GM18505 (cell line): ENCODE measurements at regions not wholly inside any gene's neighbourhood (a gene's known extent, or its start where the extent isn't known, plus 50 kb on each side); places are given as distances from the start of the nearest gene placed in this dataset.

Source experiments
- ATAC-seq: cut with Tn5 transposase; IDR thresholded peaks from one replicate; pipeline ENCODE4 v1.9.1; 2021; ENCODE audit not compliant: unreplicated experiment
- POLR2A ChIP-seq: IDR thresholded peaks from 4 replicates; pipeline ENCODE4 v1.6.1; 2011; ENCODE audit warnings: borderline replicate concordance; ENCODE audit not compliant: insufficient read depth, insufficient read length; ENCODE audit errors: extremely low read depth

DNA sequence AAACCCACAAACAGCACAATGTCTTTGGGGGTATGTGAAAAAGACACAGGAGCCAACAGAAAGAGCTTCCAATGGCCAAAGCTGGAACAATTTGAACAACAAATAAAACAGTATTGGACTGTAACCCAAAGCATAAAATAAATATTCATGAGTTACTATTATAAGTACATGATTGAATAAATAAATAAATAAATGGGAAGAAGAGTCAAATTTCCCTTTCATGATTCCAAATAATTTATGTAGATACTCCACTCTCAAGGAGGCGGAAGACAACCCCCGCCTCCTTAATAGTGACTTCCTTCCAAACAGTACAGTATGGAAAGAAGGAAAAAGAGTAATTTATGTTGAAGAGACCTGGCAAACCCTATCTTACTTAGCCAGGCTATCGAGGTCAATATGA, 124.4 kb upstream of the P2RY1 start:
- TF ChIP-seq POLR2A, result no peak
- ATAC-seq, result no peak

DNA sequence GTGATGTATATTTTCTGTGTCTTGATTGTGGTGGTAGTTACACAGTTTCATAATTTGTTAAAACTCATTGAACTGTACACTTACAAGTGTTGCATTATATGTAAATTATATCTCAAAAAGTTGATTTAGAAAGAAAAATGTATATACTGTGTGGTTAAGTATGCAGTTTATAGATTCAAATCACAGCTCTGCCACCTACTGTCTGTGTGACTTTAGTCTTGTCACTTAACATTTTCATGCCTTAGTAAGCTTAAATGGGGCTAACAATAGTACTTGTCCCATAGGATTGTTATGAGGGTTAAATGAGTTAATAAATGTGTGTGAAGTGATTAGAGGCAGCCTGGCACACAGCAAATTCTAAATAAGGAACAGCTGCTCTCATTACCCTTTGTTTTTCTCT, 120.9 kb upstream of the P2RY1 start:
- TF ChIP-seq POLR2A, result no peak
- no peak for ATAC-seq

DNA sequence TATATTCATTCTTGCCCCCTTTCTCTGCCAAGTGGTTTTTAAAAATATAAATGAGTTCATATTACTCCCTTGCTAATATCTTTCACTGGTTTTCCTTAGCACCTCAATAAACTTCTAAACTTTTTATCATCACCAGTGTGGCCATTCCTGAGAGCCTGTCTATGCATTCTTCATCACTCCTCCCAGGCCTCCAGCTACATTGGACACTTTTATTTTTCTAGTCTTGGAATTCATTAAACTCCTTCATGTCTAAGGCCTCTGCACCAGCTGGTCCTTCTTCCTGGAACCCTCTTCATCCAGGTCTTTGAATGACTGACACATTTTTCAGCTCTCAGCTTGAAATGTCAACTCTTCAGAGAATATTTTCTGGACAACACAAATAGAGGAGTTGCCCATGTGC, 120.4 kb upstream of the P2RY1 start:
- no peak for TF ChIP-seq POLR2A
- ATAC-seq, result no peak

DNA sequence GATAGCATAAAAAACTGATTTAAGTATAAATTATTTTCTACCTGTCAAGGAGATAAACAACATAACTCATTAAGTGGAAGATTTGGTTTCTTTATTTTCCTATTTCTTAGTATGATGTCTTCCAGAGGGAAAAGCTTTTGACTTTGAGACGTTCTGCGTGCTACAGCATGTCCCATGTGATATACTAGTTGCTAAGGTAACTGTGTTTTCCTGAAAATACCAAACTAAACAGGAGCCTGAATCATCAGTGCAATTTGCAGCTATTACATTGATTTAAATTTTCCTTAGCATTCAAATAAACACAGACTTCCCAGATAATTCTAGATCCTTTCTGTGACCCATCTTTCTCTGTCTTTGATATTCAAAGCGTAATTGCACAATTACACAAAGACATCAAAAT, 117.7 kb upstream of the P2RY1 start:
- no peak for ATAC-seq
- TF ChIP-seq POLR2A, result no peak

DNA sequence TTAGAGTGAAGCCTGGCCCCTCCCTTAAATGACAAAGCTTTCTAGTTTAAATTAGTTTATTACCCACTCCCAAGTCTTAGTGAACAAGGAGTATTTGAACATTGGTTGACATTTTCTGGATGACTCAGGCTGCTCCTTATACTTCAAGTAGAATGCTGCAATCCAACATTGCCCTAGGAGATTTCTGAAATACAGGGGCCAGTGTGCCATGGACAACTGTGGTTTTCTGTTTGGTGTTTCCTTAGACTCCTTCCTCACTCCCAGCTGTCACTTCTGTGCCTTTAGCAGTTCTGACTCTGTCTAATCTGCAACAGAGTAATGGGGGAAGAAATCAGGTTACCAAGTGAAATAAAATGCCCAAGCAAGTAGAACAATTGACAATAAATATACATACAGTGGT, 116.1 kb upstream of the P2RY1 start:
- no peak for ATAC-seq
- no peak for TF ChIP-seq POLR2A

DNA sequence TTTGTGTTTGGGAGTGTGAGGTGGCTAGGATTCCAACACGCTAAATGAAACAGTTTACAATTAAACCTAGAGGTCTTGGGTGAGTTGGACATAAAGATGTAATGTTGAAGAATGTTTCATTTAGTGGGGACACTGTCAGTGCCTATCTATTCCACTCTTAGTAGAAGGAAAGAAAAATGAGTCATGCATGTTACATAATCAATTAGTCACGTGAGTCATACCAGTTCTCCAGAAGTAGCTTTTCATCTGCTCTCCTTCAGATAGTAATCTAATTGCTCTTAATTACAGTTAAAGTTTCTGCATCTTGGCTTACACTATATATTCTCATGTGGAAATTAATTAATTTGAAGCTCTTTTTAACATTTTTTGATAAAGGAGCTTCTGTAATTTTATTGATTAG, 115.7 kb upstream of the P2RY1 start:
- no peak for ATAC-seq
- TF ChIP-seq POLR2A, result no peak

DNA sequence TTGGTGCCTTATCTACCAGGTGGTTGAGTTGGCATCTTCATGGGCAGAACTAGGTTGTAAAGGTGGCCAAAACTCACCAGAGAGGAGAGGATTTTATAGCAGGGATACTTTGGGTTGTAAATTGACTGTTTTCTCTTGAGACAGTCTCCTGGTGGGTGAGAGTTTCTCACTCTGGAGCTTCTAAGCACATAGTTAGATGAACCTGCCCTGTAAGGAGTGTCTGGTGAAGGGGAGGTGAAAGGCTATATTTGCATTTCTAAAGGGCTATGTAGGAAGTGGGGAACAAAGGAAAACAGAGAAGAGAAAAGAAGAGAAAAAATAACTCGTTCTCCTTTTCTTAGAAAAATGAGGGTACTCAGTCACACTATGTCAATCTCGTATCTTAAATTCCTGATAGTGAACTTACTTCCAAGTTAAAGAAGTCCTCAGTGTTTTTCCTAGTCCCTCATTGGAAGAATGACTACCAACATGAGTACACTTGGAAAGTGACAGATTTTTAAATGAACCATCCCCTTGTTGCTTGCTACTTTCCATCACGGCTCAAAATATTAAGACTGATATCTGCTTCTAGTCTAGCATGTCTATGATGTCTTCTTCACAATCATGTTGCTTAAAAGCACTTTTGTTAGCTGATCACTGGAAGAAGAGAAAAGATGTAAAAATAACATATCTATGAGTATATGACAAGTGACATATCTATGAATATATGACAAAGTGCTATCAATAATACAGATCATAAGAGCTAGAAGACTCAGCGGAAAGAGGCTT, 113.8 kb upstream of the P2RY1 start:
- no peak for ATAC-seq
- TF ChIP-seq POLR2A, result no peak

DNA sequence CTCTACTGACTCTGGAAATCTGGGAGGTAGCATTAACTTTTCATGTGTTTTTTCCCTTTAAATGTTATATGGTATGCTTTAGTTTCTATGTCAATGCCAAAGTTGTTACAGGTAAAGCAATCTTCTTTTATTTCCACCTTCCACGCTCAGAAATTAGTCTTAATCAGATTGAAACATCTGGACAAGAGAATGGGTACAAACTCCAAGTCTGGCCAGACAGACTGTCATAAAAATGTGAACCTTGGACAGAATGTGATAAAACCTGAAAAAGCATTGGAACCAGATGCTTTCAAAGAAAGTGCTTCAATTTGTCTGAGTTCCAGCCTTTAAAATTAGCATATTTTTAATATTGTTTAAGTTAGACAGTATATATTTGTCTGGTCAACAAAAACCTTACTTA, 110.7 kb upstream of the P2RY1 start:
- no peak for ATAC-seq
- no peak for TF ChIP-seq POLR2A

DNA sequence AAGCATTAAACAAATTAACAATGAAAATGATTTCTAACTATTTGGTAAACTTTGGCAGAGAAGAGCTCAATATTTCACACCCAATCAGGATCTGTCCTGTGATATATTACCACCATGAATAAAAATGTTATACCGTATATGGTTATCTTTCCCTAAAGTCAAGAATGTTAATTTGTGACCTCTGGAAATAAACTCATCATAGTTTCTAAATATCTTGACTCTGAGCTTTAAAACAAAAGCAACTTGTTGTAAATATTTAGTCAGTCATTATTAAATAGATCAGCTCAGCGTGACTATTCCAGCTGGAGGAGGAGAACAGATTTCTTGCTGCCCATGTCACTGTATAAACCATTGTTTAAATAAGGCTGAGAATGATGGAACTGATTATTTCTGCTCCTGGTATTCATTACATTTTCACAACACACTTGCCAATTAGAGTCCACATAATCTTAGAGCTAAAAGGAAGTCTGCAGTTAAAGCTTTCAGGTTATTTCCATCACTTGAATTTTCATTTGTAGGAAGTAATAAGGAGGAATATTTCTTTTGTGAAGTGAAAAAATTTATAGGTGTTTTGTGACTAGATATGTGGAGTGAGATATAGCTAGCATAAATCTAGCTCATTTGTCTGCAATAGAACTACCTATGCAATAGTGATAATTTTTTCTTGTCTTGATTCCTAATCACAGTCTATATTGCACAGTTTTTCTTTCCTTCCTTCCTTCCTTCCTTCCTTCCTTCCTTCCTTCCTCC, 106.5 kb upstream of the P2RY1 start:
- no peak for ATAC-seq
- TF ChIP-seq POLR2A, result no peak

DNA sequence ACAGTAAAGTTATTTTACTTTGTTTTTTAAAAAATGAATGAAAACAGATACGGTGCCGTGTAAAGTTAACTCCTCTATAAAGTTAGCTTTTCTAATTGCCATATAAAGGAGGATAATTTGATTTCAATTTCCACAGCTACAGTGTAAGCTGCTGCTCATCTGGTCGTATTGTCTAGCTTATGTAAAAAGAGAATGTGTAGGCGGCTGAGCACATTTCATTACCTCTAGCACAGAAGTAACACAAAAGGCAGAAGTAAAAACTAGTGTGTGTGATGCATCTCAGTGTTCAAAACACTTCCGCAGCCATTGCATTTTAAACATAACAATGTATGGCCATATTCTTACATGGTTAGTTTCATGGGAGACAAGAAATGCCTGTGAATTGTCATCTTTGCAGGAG, 105.0 kb upstream of the P2RY1 start:
- ATAC-seq, result no peak

DNA sequence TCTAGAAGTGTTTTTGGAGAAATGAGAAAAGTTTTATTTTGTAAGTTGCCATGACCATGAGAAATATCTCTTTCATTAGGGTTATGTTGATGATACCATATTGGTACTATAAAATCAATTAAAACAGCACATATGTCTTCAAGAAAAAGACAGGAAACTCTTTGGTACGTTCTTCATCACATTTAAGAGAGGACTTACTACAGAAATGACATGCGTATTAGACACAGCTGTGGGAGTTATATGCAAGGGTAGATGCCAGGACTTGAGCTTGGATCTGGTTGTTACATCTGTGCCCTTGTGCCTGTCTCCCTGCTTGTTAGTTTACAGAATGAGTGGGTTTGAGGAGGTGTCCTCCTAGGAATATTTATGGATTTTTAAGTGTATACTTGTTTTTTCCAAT, 103.4 kb upstream of the P2RY1 start:
- TF ChIP-seq POLR2A, result no peak
- ATAC-seq, result no peak

More for the DNA sequence above, 105.0 kb upstream of the P2RY1 start:
- TF ChIP-seq POLR2A, result no peak

DNA sequence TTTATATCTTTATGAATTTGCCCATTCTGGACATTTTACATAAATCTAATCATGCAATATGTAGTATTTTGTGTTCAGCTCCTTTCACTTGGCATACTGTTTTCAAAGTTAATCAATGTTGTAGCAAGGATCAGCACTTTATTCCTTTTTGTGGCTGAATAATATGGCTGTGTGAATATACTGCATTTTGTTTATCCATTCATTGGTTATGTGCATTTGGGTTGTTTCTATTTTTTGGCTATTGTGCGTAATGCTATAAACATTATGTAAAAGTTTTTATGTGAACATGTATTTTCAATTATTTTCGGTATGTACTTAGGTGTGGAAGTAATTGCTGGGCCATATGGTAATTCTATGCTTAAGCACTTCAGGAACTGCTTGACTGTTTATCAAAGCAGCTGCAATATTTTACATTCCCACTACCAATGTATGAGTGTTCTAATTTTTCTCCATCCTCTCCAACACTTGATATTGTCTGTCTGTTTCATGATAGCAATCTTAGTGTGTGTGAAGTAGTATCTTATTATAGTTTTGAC, 101.3 kb upstream of the P2RY1 start:
- TF ChIP-seq POLR2A, result no peak
- no peak for ATAC-seq

DNA sequence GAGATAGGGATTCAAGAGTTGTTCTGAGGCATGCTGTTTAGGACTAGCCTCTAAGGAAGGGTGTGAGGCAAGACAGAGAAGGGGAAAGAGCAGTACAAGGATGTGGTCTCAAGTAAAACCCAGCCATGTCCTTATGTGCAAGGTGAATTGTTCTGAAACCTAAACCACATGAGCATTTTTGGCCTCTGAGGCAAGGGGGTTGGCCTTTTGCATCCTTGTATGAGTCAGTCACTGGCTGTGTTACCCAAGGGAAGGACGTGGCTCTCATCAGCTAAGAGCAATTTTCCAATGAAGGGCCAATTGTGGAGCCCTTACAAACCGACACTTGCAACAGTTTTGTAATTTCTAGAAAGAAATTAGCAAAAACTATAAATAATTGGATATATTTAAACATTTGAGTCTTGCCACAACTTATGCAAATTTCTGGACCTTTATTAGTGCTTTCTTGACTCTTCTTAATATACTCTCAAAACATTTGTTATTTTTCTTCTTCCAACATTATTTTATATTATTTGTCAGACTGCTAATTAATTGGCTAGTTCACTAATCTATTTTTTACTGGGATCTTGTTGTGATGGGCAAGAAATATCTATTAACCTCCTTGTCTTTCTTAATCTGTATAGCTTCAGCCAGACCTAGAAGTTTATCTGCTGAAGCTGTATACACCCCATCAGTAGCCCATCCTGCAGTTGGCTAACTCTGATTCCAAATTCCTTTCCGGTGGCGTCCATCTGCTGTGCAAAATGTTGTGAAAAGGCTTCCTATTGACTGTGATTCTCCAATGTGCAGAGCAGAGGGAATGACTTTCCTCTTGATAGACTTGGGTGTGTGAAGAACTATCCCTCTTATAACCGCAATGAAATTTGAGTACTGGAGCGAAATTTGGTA, 97.7 kb upstream of the P2RY1 start:
- ATAC-seq, result peak; percentile 99
- TF ChIP-seq POLR2A, result no peak
